Fibroblast of the conjunctiva (primary cell): ENCODE measurements at regions not wholly inside any gene's neighbourhood (a gene's known extent, or its start where the extent isn't known, plus 50 kb on each side); places are given as distances from the start of the nearest gene placed in this dataset.
"Not testable (repeated sequence)": the region's sequence is repeated elsewhere in the genome, so short reads cannot be mapped to it uniquely, and the experiment has no call there.

Experiments
- DNase-seq: peaks from one replicate; pipeline ENCODE4 v3.0.0-alpha.2; 2010; ENCODE audit warnings: low read depth

GRCh38 chr2:156933645-156934225, 323.8 kb upstream of the GALNT5 start:
- no peak for DNase-seq

- no peak for DNase-seq
Observed at GRCh38 chr2:156935616-156936015, 321.9 kb upstream of the GALNT5 start.

GRCh38 chr2:156937430-156937829, 320.1 kb upstream of the GALNT5 start:
- no peak for DNase-seq

DNA sequence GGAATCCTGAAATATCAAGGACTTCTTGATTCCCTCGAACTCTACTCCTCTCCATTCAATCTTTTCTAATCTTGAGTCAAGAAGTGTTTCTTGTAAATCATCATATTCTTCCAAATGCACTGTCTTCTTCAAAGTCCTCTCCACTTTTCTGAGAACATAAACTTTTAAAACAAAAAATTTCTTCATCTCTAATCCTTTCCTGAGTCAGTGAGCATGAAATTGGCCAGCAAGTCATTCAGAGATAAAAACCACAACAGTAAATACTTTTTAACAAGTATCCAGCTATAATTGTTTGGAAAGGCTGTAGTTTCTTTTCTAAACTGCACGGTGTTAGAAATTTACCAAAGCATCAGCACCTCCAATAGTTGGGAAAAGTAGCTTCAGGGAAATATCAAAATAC, 312.6 kb upstream of the GALNT5 start:
- no peak for DNase-seq

GRCh38 chr2:156947261-156947660, 310.2 kb upstream of the GALNT5 start:
- no peak for DNase-seq

DNA sequence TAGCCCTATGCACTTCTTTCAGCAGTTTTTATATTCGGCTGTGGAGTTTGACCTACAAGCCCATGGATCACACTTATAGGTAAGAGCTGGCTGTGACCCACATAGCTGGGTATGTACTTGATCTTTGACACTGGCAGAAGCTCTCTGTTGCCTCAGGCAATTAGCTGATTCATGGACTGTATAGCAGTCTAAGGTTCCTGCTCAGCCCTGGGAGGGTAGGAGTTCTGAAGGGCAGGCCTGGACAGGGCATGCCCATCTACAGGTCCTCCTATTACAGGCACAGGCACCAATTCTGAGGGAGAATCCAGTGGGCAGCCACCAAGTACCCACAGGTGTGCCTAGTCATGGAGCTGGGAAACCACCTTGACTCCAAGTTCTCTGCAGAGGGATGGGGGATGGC, 301.8 kb upstream of the GALNT5 start:
- DNase-seq = no peak

- no peak for DNase-seq
Observed at GRCh38 chr2:156956161-156956560, 301.3 kb upstream of the GALNT5 start.

DNA sequence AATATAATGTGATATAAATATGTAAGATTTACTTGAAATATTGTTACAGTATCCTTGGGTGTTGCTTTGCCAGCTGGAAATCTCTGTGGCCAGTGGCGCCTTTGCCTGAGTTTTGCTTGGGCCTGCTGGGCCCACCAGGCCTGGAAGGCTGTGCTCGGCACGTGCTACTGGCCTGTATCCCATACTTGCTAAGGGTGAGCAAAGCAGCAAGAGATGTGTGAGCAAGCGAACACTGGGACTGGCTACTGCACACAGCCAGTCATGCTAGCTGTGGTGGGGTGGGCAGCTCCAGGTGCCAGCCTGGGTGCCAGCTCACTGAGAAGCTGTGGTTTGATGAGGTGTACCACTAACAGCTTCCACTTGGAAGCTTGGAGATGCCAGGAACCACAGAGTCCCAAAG, 299.1 kb upstream of the GALNT5 start:
- DNase-seq = no peak

- no peak for DNase-seq
Observed at GRCh38 chr2:156959481-156959880, 298.0 kb upstream of the GALNT5 start.

DNA sequence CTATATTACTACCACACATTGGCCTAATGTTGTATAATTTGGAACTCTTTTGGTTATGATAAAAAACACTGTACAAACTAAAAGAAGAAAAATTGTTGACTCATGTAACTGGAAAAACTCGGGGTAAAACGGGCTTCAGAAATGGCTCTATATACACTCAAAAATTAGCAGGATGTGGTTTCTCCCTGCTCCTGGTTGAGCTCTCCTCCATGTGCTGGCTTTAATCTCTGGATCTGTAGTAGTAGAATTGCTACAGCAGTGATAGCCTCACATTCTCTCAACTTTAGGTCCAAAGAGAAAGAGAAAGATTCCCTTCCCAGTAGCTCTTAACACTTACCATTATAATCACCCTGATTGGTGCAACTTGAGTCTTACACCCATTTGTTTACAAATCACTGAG, 274.9 kb upstream of the GALNT5 start:
- no peak for DNase-seq

GRCh38 chr2:156986339-156986988, 271.0 kb upstream of the GALNT5 start:
- DNase-seq = no peak

- no peak for DNase-seq
Observed at GRCh38 chr2:156999661-157000060, 257.8 kb upstream of the GALNT5 start.

DNA sequence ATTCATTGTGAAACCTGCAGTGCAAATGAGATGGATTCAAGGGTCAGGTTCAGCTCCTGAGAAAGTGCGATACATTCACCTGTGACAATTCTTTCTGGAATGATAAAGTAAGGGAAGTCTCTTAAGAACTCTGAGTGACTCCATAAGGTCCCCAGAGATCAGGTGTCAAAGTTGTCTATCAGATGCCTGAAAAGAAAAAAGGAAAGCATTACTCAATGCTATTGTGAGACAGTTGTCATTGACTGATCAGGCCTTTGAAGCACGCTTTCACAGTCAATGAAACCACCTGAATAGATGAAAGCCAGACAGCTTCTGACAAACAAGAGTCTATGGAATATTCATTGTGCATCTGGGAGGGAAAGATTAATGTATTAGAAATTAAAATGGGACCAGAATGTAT, 252.7 kb upstream of the GALNT5 start:
- no peak for DNase-seq

DNA sequence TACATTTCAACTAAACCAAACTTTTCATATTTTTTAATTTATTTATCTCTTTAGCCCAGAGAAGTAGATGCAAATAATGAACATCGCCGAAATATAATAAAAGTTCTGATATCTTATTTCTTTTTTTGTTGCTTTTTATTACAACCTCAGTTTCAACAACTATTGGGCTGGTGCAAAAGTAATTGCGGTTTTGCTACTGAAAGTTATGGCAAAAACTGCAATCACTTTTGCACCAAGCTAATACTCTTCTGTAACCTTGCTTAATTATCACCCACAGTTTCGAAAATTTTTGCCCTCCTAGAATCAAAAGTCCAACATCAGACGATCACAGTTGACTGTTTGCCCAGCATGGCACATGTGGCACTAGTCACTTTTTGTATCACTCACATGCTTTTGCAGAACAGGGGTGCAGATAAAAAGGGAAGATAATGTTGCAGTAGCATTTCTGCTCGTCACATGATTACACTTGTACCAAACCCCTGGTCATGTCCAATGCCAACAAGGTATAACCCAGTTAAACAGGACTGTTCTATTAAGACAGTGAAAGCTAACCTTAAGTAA, 242.4 kb upstream of the GALNT5 start:
- DNase-seq = no peak

GRCh38 chr2:157023264-157023663, 234.2 kb upstream of the GALNT5 start:
- DNase-seq = not testable (repeated sequence)

- no peak for DNase-seq
Observed at GRCh38 chr2:157024129-157024528, 233.4 kb upstream of the GALNT5 start.

DNA sequence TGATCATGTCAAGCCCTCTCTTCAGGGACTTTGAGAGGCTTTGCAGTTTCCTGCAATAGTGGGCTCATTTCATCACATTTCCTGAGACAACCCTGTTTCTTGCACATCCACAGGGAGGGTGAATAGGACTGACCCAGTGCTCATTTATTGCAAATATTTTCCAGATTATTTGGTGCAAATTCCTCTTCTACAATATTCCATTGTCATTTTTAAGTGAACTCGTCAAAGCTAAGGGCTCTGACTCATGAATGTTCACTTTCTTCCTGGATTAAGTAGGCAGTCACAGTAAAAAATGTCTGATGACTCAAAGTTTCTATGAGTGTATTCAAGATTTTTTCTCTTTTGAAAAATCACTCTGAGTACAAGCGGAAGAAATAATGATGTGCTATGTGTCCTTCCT, 225.5 kb upstream of the GALNT5 start:
- DNase-seq = peak; percentile 73

DNA sequence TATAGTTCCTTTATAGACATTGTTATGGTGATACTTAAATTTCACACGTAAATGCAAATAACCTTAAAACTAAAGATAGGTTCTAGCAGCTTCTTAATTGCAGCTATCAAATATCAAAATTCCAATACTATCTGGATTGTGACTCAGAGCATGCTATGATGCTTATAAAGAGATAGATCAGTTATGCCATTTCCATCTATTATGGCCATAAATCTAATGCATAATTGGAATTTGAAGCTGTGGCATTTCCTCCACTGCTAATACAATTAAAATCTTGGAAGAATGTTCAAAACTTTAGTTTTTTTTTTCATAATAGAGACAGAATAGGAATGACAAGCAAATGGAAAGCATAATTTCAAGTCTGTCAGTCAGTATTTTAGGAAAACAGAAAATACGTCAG, 220.8 kb upstream of the GALNT5 start:
- no peak for DNase-seq

GRCh38 chr2:157043786-157044185, 213.7 kb upstream of the GALNT5 start:
- no peak for DNase-seq

DNA sequence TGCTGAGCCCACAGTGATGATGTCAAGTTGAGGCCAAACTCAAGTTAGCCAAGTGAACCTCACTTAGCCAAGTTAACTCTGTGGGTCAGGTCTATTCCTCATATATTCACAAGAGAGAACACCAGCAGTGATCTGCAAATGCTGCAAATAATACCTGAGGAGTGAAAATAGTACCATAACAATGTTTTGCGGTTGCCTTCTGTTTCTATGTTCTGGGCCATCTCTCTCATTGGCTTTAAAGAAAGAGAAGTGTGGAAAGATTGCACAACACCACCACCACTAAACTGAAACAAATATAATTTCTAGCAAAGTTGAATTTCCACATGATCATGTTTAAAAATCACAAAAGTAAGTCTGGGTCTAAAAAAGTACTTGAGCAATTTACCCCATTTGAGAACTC, 211.1 kb upstream of the GALNT5 start:
- DNase-seq = no peak

- DNase-seq = peak; percentile 47
Observed at GRCh38 chr2:157052685-157053224, 204.8 kb upstream of the GALNT5 start.

DNA sequence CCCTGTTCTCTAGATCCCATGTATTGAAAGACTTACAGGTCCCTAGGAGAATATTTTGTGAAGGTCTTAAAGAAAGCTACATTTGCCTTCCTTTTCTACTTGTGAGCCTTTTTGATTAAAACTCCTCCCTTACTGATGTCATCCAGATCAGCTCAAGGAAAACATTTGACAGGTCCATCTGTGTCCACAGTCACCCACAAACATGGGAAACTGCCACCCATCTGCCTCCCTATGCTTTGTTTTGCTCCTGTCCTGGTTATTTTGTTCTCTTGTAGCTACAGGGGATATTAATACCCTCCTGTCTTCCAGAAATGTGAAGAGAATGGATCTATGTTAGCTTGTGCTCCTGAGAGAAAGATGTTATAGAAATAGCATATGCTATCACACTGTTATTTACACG, 203.6 kb upstream of the GALNT5 start:
- DNase-seq = no peak

DNA sequence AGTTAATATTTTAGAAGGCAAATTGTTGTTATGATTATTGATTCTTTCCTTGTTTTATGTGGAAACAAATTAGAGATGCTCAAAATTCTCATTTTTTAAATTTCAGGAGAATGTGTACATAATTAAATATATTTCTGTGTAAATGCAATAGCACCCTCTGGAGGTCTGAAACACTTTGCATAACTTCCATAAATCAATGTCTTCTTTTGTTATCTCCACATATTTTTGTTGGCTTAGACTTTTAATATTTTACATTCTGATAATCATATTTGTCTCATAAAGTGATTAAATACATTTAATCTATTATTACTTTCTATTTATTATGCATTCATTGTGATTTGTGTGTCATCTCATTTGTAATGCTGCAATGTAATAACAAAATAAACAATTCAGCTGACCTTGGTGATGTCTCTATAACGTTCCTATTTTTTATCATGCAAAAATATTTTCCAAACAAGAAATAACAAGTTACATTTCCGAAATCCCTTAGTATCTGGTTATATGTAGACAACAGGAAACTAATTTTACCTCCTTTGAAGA, 201.8 kb upstream of the GALNT5 start:
- peak; percentile 29 for DNase-seq
